ENCODE measurements at regions not wholly inside any gene's neighbourhood (a gene's known extent, or its start where the extent isn't known, plus 50 kb on each side); places are given as distances from the start of the nearest gene placed in this dataset.
A peak's percentile ranks its signal among the peaks of the same experiment; 100 is the strongest.

GRCh38 chr10:105982735-105983134 is 1181.8 kb downstream of the SORCS1 start:
- no peak for DNase-seq (ENCODE audit: low read depth in 2 of 2)

DNA sequence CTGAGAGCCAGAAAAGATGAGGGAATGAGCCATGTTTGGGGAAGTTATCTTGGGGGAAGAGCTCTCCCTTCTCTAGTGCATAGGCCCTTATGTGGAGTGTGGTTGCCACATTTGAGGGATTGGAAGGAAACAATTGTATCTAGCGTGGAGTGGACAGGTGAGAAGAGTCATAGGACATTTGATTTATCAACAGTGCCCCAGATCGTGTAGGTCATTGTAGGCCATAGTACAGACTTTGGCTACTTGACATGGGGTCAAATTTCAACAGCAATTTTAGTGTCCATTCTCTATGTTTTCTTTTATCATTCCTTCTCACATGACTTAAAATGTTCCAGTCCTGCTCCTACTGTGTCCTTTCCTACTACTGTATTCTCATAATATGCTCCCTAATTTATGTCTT is 1182.8 kb downstream of the SORCS1 start:
- no peak for DNase-seq (ENCODE audit: low read depth in 2 of 2)

GRCh38 chr10:105974803-105975456 is 1189.6 kb downstream of the SORCS1 start:
- DNase-seq (ENCODE audit: low read depth in 2 of 2), result peak in 1 of 2 experiments; percentile 41

DNA sequence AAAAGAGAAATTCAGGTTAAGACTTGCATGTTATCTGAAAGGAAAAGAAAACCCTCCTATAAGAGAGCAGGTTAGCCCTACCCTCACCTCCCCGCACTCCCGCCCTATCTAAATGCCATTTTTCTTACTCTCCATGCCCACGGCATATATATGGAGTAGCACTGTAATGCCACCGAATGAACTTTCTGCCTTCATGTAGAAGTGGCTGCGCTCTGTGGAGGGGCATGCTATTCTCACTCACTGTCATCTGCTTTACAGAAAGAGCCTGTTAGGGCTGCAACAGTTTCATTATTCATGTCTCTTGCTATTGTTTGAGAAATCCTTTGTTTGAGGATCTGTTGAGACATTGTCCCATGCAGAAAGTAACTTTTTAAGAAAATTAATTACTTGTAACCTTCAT is 1190.6 kb downstream of the SORCS1 start:
- no peak for DNase-seq (ENCODE audit: low read depth in 2 of 2)

DNA sequence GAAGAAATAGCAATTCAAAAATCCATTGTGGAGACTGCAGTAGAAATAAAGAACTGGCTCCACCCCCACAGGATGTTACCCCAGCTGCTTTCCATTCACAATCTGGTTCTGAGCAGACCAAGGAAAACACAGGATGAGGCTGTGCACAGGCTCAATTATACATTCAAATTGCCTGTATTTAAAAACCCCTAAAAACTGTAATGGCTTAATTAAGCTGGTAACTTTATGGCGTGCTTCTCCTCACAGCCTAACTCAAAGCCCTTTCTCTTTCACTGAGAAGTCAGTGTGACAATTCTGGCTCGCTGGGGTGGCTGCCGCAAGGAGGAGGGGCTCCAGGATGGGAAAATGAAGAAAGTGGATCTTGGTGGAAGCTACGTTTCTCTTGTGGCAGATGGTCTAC is 1191.1 kb downstream of the SORCS1 start:
- no peak for DNase-seq (ENCODE audit: low read depth in 2 of 2)

DNA sequence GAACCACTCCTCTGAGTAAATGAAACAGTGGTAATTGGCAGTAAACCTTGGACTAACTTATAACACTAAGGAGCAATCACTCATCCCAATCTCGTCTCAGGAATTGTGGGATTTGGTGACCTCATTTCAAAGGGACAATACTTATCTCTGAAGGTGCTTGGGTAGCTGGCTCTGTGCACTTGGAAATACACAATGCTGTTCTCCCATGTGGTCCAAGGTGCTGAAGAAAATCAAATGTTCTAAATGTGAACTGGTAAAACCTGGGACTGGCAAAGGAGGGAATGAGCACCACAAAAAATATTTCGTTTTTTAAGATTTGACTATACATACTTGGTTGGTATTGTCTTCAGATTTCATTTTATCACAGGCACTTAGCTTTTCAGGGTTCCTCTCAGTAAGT is 1193.0 kb downstream of the SORCS1 start:
- DNase-seq (ENCODE audit: low read depth in 2 of 2), result no peak

- no peak for DNase-seq (ENCODE audit: low read depth in 2 of 2)
Observed at GRCh38 chr10:105969884-105970377, 1194.6 kb downstream of the SORCS1 start.

DNA sequence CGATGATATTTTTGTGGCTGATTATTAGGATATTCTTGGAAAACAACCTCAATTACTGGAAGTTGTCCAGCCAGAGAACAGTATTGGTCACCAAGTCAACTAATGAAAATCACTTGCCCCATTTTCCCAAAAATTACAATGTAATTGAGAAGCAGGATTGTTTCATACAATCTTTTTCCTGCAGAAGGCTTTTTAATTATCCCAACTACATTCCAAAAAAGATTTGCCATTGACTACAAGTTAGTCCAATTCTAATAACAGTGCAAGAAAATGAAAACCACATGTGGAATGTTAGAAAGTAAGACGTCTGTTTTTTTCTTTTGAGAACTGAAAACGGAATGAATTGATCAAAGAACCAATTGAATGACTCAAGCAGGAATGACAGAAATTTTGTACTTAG is 1195.8 kb downstream of the SORCS1 start:
- DNase-seq (ENCODE audit: low read depth in 2 of 2), result peak; percentile 28 to 41

GRCh38 chr10:105967256-105967655 is 1197.2 kb downstream of the SORCS1 start:
- no peak for DNase-seq (ENCODE audit: low read depth in 2 of 2)

GRCh38 chr10:105965141-105965540 is 1199.4 kb downstream of the SORCS1 start:
- no peak for DNase-seq (ENCODE audit: low read depth in 2 of 2)

- DNase-seq (ENCODE audit: low read depth in 2 of 2), result no peak
Observed at GRCh38 chr10:105964009-105964408, 1200.5 kb downstream of the SORCS1 start.

DNA sequence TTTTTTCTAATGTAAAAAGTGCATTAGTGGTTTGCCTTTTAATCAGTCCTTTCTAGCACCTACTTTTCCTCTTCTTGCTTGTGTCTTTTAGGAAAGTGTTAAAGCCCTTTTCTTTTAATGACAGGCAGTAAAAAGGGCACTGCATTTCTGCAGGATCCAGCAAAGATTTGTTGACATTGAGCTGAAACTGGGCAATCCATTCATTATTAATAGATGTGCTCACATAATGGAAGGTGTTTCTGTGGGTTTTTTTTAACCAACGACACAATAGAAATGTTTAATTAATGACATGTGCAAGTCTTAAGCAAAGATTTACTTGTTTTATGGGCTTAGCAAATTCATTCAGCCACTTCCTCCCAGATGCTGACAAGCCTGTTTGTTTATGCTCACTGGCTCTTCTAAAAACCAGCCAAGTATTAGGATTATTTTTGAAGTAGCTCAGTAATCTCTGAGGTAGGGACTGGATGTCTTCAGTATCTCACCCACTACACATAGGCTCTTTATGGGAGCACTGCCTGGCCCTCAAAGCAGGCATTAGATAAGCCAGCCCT is 1201.1 kb downstream of the SORCS1 start:
- DNase-seq (ENCODE audit: low read depth in 2 of 2), result no peak

DNA sequence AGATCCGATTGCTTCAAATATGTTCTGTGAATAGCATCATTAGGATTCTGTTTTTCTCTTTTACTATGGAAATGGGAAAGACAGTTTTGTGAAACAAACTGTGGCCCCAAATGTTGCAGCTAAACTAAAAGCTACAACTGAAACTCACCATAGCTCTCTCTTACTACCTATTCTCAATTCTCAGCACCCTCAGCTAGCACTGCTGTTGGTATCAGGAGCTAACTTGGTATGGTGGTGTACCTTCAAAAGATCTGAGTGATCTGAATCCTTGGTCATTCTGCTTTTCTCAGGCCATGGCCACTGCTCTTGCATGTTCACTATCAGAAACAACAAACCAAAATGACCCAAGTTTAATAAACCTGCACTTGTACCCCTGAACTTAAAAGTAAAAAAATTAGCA is 1208.0 kb downstream of the SORCS1 start:
- DNase-seq (ENCODE audit: low read depth in 2 of 2), result no peak

- no peak for DNase-seq (ENCODE audit: low read depth in 2 of 2)
Observed at GRCh38 chr10:105953861-105954260, 1210.6 kb downstream of the SORCS1 start.

DNA sequence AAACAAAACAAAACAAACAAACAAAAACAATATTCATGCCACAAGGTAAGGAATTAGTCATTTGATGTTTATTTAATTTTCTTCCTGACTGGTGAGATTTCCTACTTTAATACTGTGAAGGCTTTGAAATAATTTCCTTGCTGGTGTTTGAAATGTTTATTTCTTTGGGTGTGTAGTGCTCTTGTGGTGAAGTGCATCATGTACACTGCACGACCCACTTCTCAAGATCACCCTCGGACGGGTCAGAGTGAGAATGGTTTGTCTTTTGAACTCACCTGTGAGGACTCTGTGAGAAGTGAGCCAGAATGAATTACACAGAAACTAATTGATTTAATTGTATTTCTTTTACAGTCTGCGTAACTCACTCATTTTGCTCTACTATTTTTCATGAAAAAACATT is 1211.5 kb downstream of the SORCS1 start:
- DNase-seq (ENCODE audit: low read depth in 2 of 2), result no peak

GRCh38 chr10:105952153-105952552 is 1212.4 kb downstream of the SORCS1 start:
- DNase-seq (ENCODE audit: low read depth in 2 of 2), result peak in 1 of 2 experiments; percentile 12

DNA sequence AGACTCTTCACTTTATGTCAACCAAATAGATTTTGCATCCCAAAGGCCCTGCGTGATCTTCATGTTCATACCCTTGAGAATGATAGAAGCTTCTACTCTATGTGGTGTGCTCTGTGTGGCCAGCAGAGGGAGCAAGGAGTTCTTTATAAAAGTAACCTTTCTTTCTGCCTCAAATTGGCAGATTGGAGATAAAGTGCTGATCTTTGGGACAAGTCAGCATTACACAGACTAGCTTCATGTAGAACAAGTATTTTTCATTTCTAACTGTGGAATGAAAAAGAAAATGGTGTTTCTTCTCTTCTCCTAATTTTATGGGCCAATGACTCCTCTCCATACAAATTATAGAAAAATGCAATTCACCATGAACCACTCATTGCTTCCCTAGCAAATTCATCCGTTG is 1214.1 kb downstream of the SORCS1 start:
- DNase-seq (ENCODE audit: low read depth in 2 of 2), result peak; percentile 26 to 37

DNA sequence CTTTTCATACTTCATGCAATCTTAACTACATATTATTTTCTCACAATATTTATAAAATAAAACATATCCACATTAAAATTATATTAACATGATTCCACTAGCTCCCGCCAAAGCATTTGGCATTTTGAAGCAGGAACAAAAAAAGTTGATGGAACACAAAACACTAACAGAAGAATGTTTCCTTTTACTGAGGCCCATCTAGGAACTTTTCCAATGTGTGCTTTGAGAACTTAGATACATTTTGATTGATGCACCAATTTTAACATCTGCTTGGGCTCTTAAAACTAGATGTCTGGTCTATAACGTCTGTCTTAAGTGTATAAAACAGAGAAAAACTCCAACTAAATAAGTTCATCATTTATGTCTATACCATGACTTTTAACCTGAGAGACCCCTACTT is 1214.8 kb downstream of the SORCS1 start:
- no peak for DNase-seq (ENCODE audit: low read depth in 2 of 2)

- DNase-seq (ENCODE audit: low read depth in 2 of 2), result no peak
Observed at GRCh38 chr10:105925045-105925785, 1239.3 kb downstream of the SORCS1 start.

DNA sequence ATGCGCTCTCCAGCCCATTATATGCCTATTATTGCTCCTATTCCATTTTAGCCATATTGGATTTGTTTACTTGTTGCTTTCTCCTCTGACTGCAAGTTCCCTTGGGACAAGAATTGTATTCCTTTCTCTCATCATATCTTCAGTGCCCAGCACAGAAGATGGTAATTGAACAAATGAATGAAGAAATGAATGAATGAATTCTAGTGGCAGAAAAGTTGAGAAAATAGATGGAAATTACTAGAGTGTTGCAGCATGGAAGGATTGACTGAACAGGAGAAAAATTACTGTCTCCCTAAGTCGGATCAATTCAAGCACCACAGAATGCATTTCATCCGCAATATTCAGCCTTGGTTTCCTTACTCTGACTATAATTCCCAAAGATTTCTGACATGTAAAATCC is 1243.2 kb downstream of the SORCS1 start:
- DNase-seq (ENCODE audit: low read depth in 2 of 2), result no peak

GRCh38 chr10:105914432-105914831 is 1250.1 kb downstream of the SORCS1 start:
- no peak for DNase-seq (ENCODE audit: low read depth in 2 of 2)

GRCh38 chr10:105908701-105909100 is 1255.8 kb downstream of the SORCS1 start:
- no peak for DNase-seq (ENCODE audit: low read depth in 2 of 2)

GRCh38 chr10:105885495-105885894 is 1244.4 kb downstream of the SORCS3 start:
- DNase-seq (ENCODE audit: low read depth in 2 of 2), result no peak
